Gastroesophageal sphincter (tissue), 3 donors: ENCODE measurements at regions not wholly inside any gene's neighbourhood (a gene's known extent, or its start where the extent isn't known, plus 50 kb on each side); places are given as distances from the start of the nearest gene placed in this dataset.
"Not testable (repeated sequence)": the region's sequence is repeated elsewhere in the genome, so short reads cannot be mapped to it uniquely, and the experiment has no call there.

Experiments used
- POLR2A ChIP-seq, 2 donors: fragments of 450-650 bp; IDR thresholded peaks; one replicate each; pipeline ENCODE4 v1.6.1; 2017; ENCODE audit warnings: antibody characterized with exemption in 2 of 2, mild to moderate bottlenecking in 2 of 2, moderate library complexity in 1 of 2
- TF ChIP-seq, protein P1 (sequence below), 4 experiments: fragments of 200-600 bp in 2 of 4; fragments of 450-650 bp in 2 of 4; sonication (generic) in 1 of 4; IDR thresholded peaks; one replicate each; pipeline ENCODE4 v1.5.1; 2017 to 2019; ENCODE audit warnings: antibody characterized with exemption in 4 of 4, mild to moderate bottlenecking in 2 of 4, moderate library complexity in 2 of 4

DNA sequence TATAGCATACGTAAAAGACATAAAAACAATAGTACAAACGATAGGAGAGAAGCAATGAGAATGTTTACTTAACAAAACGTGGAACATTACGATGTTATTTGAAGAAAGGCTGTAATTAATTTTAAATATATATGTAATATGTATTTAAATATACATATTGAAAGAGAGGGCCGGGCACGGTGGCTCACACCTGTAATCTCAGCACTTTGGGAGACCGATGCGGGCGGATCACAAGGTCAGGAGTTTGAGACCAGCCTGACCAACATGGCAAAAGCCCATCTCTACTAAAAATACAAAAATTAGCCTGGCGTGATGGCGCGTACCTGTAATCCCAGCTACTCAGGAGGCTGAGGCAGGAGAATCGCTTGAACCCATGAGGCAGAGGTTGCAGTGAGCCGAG is 605.3 kb downstream of the PYDC2 start:
- not testable (repeated sequence) for TF ChIP-seq POLR2A (IDR thresholded peaks at IDR 0.05)
- TF ChIP-seq, protein P1, sequence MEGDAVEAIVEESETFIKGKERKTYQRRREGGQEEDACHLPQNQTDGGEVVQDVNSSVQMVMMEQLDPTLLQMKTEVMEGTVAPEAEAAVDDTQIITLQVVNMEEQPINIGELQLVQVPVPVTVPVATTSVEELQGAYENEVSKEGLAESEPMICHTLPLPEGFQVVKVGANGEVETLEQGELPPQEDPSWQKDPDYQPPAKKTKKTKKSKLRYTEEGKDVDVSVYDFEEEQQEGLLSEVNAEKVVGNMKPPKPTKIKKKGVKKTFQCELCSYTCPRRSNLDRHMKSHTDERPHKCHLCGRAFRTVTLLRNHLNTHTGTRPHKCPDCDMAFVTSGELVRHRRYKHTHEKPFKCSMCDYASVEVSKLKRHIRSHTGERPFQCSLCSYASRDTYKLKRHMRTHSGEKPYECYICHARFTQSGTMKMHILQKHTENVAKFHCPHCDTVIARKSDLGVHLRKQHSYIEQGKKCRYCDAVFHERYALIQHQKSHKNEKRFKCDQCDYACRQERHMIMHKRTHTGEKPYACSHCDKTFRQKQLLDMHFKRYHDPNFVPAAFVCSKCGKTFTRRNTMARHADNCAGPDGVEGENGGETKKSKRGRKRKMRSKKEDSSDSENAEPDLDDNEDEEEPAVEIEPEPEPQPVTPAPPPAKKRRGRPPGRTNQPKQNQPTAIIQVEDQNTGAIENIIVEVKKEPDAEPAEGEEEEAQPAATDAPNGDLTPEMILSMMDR (IDR thresholded peaks at IDR 0.05), result not testable (repeated sequence)
